ENCODE measurements at regions not wholly inside any gene's neighbourhood (a gene's known extent, or its start where the extent isn't known, plus 50 kb on each side); places are given as distances from the start of the nearest gene placed in this dataset.

DNA sequence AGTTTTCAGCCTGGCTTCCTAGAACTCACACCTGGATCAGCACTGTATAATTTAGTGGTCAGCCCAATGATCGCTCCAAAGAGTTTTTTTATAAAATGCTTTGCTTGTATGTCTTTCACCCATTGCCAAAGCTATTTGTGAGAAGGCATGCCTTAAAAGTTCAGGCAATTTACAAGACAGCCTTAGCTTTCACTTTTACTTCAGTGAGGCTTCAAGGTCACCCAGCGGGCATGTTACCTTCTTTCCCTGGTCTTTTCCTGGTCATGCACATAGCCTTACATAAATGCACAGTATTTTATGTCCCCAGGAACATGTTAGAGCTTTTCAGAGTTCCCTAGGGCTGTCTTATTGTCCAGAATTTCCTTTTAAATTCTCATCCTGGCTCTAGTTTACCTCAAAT lies 179.9 kb upstream of the TMEM72 start:
- Histone ChIP-seq H3K9ac (ENCODE audit: insufficient read depth in 1 of 2, low read length in 2 of 2) (no peak overlapping the region), H3K36me3 (ENCODE audit: control insufficient read depth in 4 of 4, insufficient read depth in 4 of 4, low read length in 4 of 4) (no peaks in the 10 kb centered on the region), H3K9me3 (ENCODE audit: control insufficient read depth in 4 of 4, insufficient read depth in 3 of 4, low read length in 3 of 4) (no peaks in the 10 kb centered on the region), H3K27me3 (ENCODE audit: control insufficient read depth in 3 of 3, insufficient read depth in 3 of 3, low read length in 2 of 3) (peaks cover 0 to 2% (median 0%) of the 10 kb centered on the region in 3 donors), H3K27ac (ENCODE audit: low read depth in 1 of 2, low read length in 1 of 2) (no peak overlapping the region), H3K4me3 (no peak overlapping the region), H3K4me1 (ENCODE audit: control insufficient read depth in 5 of 5, insufficient read depth in 5 of 5, low read length in 5 of 5) (peaks cover 0 to 7% (median 0%) of the 10 kb centered on the region in 5 donors)
- ATAC-seq (ENCODE audit: insufficient read depth, low FRiP score) (no peak), DNase-seq (no peak)
- WGBS, 2 donors, result 88 to 97% methylated on average over 2 of the region's 2 CpGs
- TF ChIP-seq, protein P1, sequence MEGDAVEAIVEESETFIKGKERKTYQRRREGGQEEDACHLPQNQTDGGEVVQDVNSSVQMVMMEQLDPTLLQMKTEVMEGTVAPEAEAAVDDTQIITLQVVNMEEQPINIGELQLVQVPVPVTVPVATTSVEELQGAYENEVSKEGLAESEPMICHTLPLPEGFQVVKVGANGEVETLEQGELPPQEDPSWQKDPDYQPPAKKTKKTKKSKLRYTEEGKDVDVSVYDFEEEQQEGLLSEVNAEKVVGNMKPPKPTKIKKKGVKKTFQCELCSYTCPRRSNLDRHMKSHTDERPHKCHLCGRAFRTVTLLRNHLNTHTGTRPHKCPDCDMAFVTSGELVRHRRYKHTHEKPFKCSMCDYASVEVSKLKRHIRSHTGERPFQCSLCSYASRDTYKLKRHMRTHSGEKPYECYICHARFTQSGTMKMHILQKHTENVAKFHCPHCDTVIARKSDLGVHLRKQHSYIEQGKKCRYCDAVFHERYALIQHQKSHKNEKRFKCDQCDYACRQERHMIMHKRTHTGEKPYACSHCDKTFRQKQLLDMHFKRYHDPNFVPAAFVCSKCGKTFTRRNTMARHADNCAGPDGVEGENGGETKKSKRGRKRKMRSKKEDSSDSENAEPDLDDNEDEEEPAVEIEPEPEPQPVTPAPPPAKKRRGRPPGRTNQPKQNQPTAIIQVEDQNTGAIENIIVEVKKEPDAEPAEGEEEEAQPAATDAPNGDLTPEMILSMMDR (IDR thresholded peaks at IDR 0.05; ENCODE audit: control extremely low read depth, extremely low read depth), result no peak

DNA sequence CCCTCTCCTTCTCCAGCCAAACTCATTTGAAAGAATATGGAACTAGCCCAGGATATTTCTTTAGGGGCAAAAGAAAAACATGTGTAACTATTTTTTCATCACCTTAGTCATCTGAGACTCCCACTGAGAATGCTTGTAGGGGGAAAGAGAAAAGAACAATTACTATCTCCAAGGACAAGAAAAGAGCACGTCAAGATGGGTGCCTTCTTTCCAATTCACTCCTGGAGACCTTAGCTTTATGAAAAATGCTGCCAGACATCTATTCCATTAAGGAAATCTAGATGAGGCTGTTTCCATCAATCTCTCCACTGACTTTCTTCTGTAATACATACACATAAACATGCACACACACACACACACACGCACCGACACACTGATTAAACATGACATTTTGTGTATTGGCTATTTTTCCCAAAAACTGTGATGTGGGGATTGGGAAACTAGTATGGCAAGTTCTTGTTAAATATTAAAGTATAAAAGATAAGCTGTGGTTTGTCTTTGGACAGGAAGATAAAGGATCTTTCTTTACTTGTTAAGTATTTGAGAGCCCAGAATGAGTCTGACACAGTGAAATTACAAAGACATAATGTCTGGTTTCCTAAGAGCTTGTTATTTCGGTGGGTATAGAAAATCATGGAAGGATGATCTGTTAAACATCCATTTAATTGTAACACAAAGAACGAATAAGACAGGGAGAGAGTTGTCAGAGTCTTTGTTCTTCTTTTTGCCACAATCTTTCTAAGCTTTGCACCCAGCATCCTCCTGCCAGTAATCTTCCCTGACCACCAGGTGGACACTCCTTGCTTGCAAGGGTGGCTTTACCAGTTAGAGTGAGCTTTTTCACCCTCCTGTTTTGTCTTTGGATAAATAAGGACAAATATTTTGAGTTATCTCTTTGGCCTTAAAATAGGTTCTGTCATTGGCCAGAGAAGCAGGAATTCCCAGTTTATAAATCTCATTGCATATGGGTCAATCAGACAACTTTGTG lies 177.3 kb upstream of the TMEM72 start:
- peak in 1 of 3 donors; percentile 41 for DNase-seq
- 67 to 75% methylated on average over 5 of the region's 5 CpGs for WGBS, 2 donors
- ATAC-seq (ENCODE audit: insufficient read depth, low FRiP score), result no peak
- TF ChIP-seq, protein P1 (IDR thresholded peaks at IDR 0.05; ENCODE audit: control extremely low read depth, extremely low read depth), result no peak
- Histone ChIP-seq H3K27ac (ENCODE audit: low read depth in 1 of 2, low read length in 1 of 2) (no peak overlapping the region), H3K4me1 (ENCODE audit: control insufficient read depth in 5 of 5, insufficient read depth in 5 of 5, low read length in 5 of 5) (peaks cover 0 to 7% (median 0%) of the 10 kb centered on the region in 5 donors), H3K9ac (ENCODE audit: insufficient read depth in 1 of 2, low read length in 2 of 2) (no peak overlapping the region), H3K9me3 (ENCODE audit: control insufficient read depth in 4 of 4, insufficient read depth in 3 of 4, low read length in 3 of 4) (no peaks in the 10 kb centered on the region), H3K4me3 (no peak overlapping the region), H3K27me3 (ENCODE audit: control insufficient read depth in 3 of 3, insufficient read depth in 3 of 3, low read length in 2 of 3) (peaks cover 0 to 2% (median 0%) of the 10 kb centered on the region in 3 donors), H3K36me3 (ENCODE audit: control insufficient read depth in 4 of 4, insufficient read depth in 4 of 4, low read length in 4 of 4) (no peaks in the 10 kb centered on the region)

DNA sequence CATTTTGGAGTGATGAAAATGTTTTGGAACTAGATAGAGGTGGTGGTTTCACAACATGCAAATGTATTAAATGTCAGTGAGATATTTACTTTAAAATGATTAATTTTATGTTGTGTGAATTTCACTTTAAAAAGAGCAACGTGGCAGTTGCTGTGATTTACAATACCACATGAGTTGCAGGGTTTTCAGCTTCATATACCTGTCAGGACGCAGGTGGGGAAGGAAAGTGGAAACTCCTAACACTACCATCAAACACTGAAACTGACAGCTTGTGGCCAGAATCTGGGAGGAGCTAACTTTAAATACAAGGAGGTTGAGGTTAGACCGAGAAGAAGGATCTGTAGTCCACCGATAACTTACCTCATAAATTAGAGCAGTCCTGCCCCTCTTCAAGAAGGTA lies 168.9 kb upstream of the TMEM72 start:
- DNase-seq, result no peak
- Histone ChIP-seq H3K9me3 (ENCODE audit: control insufficient read depth in 4 of 4, insufficient read depth in 3 of 4, low read length in 3 of 4) (no peaks in the 10 kb centered on the region), H3K36me3 (ENCODE audit: control insufficient read depth in 4 of 4, insufficient read depth in 4 of 4, low read length in 4 of 4) (no peaks in the 10 kb centered on the region), H3K27ac (ENCODE audit: low read depth in 1 of 2, low read length in 1 of 2) (no peak overlapping the region), H3K4me3 (no peak overlapping the region), H3K9ac (ENCODE audit: insufficient read depth in 1 of 2, low read length in 2 of 2) (no peak overlapping the region), H3K4me1 (ENCODE audit: control insufficient read depth in 5 of 5, insufficient read depth in 5 of 5, low read length in 5 of 5) (no peaks in the 10 kb centered on the region), H3K27me3 (ENCODE audit: control insufficient read depth in 3 of 3, insufficient read depth in 3 of 3, low read length in 2 of 3) (peaks cover 0 to 2% (median 0%) of the 10 kb centered on the region in 3 donors)
- TF ChIP-seq, protein P1 (IDR thresholded peaks at IDR 0.05; ENCODE audit: control extremely low read depth, extremely low read depth), result no peak
- ATAC-seq (ENCODE audit: insufficient read depth, low FRiP score), result no peak
- WGBS, 2 donors, result 21 to 44% methylated on average over 4 of the region's 4 CpGs
